Vagina (tissue), 2 donors: ENCODE measurements at regions not wholly inside any gene's neighbourhood (a gene's known extent, or its start where the extent isn't known, plus 50 kb on each side); places are given as distances from the start of the nearest gene placed in this dataset.

Experiments
- POLR2A ChIP-seq, 2 donors: fragments of 450-650 bp; IDR thresholded peaks; one replicate each; pipeline ENCODE4 v1.6.1; 2017; ENCODE audit warnings: antibody characterized with exemption in 2 of 2, mild to moderate bottlenecking in 2 of 2, moderate library complexity in 2 of 2
- POLR2AphosphoS5 ChIP-seq, 2 donors: sonication (generic); formaldehyde crosslinking; IDR thresholded peaks; one replicate each; pipeline ENCODE4 v1.9.0; 2017; ENCODE audit warnings: antibody characterized with exemption in 2 of 2, mild to moderate bottlenecking in 2 of 2, low read depth in 1 of 2; ENCODE audit not compliant: insufficient read depth in 1 of 2
- TF ChIP-seq, protein P1 (sequence below), 3 experiments: fragments of 450-650 bp in 2 of 3; fragments of 200-600 bp in 1 of 3; sonication (generic) in 1 of 3; IDR thresholded peaks; one replicate each; pipeline ENCODE4 v1.5.1; 2017 to 2019; ENCODE audit warnings: antibody characterized with exemption in 3 of 3, mild to moderate bottlenecking in 2 of 3, moderate library complexity in 2 of 3

DNA sequence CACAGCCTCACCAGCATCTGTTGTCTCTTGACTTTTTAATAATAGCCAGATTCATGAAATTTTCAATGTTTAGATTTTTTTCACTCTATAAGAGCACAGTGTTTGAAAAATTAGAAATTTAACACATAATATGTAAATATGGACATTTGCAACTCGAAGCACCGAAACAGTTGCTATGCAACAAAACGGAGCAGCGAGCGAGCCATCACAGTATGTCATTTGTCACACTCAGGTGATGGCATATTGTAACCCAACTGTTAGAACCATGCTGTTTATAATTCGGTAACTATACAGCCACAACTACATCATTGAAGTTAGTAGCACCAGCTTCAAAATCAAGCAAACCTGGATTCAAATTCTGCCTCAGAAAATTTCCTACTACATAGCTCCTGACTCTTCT is 410.8 kb downstream of the NPIPA8 start:
- TF ChIP-seq POLR2AphosphoS5 (IDR thresholded peaks at IDR 0.05; ENCODE audit: insufficient read depth in 1 of 2, low read depth in 1 of 2) (no peak), POLR2A (IDR thresholded peaks at IDR 0.05) (no peak)
- TF ChIP-seq, protein P1, sequence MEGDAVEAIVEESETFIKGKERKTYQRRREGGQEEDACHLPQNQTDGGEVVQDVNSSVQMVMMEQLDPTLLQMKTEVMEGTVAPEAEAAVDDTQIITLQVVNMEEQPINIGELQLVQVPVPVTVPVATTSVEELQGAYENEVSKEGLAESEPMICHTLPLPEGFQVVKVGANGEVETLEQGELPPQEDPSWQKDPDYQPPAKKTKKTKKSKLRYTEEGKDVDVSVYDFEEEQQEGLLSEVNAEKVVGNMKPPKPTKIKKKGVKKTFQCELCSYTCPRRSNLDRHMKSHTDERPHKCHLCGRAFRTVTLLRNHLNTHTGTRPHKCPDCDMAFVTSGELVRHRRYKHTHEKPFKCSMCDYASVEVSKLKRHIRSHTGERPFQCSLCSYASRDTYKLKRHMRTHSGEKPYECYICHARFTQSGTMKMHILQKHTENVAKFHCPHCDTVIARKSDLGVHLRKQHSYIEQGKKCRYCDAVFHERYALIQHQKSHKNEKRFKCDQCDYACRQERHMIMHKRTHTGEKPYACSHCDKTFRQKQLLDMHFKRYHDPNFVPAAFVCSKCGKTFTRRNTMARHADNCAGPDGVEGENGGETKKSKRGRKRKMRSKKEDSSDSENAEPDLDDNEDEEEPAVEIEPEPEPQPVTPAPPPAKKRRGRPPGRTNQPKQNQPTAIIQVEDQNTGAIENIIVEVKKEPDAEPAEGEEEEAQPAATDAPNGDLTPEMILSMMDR (IDR thresholded peaks at IDR 0.05) = no peak
